ENCODE measurements at regions not wholly inside any gene's neighbourhood (a gene's known extent, or its start where the extent isn't known, plus 50 kb on each side); places are given as distances from the start of the nearest gene placed in this dataset.

DNA sequence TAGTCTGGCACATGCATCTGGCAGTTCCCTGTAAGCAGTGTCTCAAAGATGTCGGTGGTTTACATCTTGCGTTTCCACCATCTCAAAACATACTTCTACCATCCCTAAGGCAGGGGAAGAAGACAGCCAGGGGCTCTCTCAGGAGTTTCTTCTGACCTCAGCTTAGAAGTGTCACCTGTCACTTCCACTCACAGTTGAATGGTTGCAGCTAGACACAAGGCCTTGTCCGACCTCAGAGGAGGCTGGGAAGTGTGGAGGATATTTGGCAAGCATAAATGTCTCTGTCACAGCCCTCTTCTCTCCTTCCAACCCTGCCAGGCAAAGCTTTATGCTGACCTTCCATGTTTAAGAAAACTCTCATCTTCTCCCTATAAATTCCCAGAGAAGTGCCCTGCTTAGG is 193.3 kb downstream of the HERPUD2 start:
- TF ChIP-seq, protein P1, sequence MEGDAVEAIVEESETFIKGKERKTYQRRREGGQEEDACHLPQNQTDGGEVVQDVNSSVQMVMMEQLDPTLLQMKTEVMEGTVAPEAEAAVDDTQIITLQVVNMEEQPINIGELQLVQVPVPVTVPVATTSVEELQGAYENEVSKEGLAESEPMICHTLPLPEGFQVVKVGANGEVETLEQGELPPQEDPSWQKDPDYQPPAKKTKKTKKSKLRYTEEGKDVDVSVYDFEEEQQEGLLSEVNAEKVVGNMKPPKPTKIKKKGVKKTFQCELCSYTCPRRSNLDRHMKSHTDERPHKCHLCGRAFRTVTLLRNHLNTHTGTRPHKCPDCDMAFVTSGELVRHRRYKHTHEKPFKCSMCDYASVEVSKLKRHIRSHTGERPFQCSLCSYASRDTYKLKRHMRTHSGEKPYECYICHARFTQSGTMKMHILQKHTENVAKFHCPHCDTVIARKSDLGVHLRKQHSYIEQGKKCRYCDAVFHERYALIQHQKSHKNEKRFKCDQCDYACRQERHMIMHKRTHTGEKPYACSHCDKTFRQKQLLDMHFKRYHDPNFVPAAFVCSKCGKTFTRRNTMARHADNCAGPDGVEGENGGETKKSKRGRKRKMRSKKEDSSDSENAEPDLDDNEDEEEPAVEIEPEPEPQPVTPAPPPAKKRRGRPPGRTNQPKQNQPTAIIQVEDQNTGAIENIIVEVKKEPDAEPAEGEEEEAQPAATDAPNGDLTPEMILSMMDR (IDR thresholded peaks at IDR 0.05) = no peak
- TF ChIP-seq POLR2AphosphoS5 (IDR thresholded peaks at IDR 0.05) (no peak), POLR2A (IDR thresholded peaks at IDR 0.05) (no peak), EP300 (IDR thresholded peaks at IDR 0.05) (no peak)

All from sigmoid colon (tissue), 4 donors.